B cell (primary cell): ENCODE measurements at regions not wholly inside any gene's neighbourhood (a gene's known extent, or its start where the extent isn't known, plus 50 kb on each side); places are given as distances from the start of the nearest gene placed in this dataset.
A peak's percentile ranks its signal among the peaks of the same experiment; 100 is the strongest.

Experiments used
- ATAC-seq: fragments of 200-7000 bp; cut with Tn5 transposase; one replicate; pipeline ENCODE4 v1.10.0; 2021; ENCODE audit warnings: low read depth, mild to moderate bottlenecking, moderate number of reproducible peaks, moderate library complexity
- CTCF ChIA-PET: fragments of 350-600 bp; sonication (Branson Sonifier 250); formaldehyde crosslinking; loops from one replicate; lab custom pipeline; 2021; ENCODE audit warnings: antibody characterized with exemption, inconsistent platforms; lab: Charles Lee
- POLR2A ChIA-PET: fragments of 350-600 bp; sonication (Branson Sonifier 250); formaldehyde crosslinking; loops from one replicate; lab custom pipeline; 2021; ENCODE audit warnings: antibody characterized with exemption; lab: Charles Lee
- DNase-seq: peaks from one replicate; pipeline ENCODE4 v3.0.0; 2013
- H2AFZ ChIP-seq: 2 replicates; pipeline ENCODE4 v1.6.1; 2012; ENCODE audit warnings: mild to moderate bottlenecking, low read depth, low read length; ENCODE audit not compliant: insufficient read depth, poor library complexity, severe bottlenecking
- H3K27ac ChIP-seq, 2 donors: 1 replicate in 1 of 2; 2 replicates in 1 of 2; pipeline ENCODE4 v1.5.1; 2012 to 2013; ENCODE audit warnings: low read length in 2 of 2, mild to moderate bottlenecking in 2 of 2, moderate library complexity in 1 of 2
- H3K27me3 ChIP-seq, 4 experiments: fragments of 200-600 bp in 1 of 4; sonication (generic) in 1 of 4; replicated peaks in 1 of 4; 1 replicate in 2 of 4; 2 replicates in 2 of 4; pipeline versions ENCODE4 v1.6.1 to v1.7.0; 2013 to 2016; ENCODE audit warnings: low read length in 3 of 4, mild to moderate bottlenecking in 2 of 4, mixed read lengths in 1 of 4, moderate library complexity in 1 of 4; ENCODE audit not compliant: insufficient read depth in 4 of 4, control insufficient read depth in 3 of 4; ENCODE audit errors: control extremely low read depth in 1 of 4
- H3K36me3 ChIP-seq, 2 experiments: replicated peaks in 1 of 2; 1 replicate in 1 of 2; 2 replicates in 1 of 2; pipeline versions ENCODE4 v1.6.1 to v1.7.1; 2013; ENCODE audit warnings: low read length in 1 of 2; ENCODE audit not compliant: insufficient read depth in 2 of 2, control insufficient read depth in 1 of 2; ENCODE audit errors: control extremely low read depth in 1 of 2, extremely low read depth in 1 of 2
- H3K4me1 ChIP-seq, 2 donors: fragments of 200-600 bp in 1 of 2; sonication (generic) in 1 of 2; 1 replicate in 1 of 2; 2 replicates in 1 of 2; pipeline versions ENCODE4 v1.5.1 to v1.6.1; 2013 to 2017; ENCODE audit warnings: low read length in 2 of 2; ENCODE audit not compliant: control insufficient read depth in 2 of 2, insufficient read depth in 2 of 2
- H3K4me2 ChIP-seq: replicated peaks from 2 replicates; pipeline ENCODE3; 2012; ENCODE audit warnings: mild to moderate bottlenecking, low read depth, low read length; ENCODE audit not compliant: poor library complexity, severe bottlenecking
- H3K4me3 ChIP-seq, 5 experiments: fragments of 200-600 bp in 1 of 5; sonication (generic) in 1 of 5; 1 replicate in 3 of 5; 2 replicates in 2 of 5; pipeline versions ENCODE4 v1.5.1 to v1.7.0; 2011 to 2016; ENCODE audit warnings: low read length in 4 of 5, mild to moderate bottlenecking in 4 of 5, low read depth in 2 of 5, control low read depth in 1 of 5, moderate library complexity in 1 of 5; ENCODE audit not compliant: insufficient read depth in 1 of 5; ENCODE audit errors: control extremely low read depth in 1 of 5, extremely low read depth in 1 of 5
- H3K79me2 ChIP-seq: fragments of 200-600 bp; sonication (generic); one replicate; pipeline ENCODE4 v1.6.0; 2016; ENCODE audit warnings: low read length; ENCODE audit not compliant: control insufficient read depth, insufficient read depth
- H3K9ac ChIP-seq: fragments of 200-600 bp; sonication (generic); 2 replicates; pipeline ENCODE4 v1.6.1; 2017; ENCODE audit warnings: mild to moderate bottlenecking, low read length, moderate library complexity
- H3K9me3 ChIP-seq, 3 donors: one replicate each; pipeline versions ENCODE4 v1.6.1 to v1.7.1; 2013; ENCODE audit warnings: low read length in 2 of 3; ENCODE audit not compliant: control insufficient read depth in 2 of 3, insufficient read depth in 1 of 3; ENCODE audit errors: control extremely low read depth in 1 of 3
- H4K20me1 ChIP-seq: 2 replicates; pipeline ENCODE4 v1.6.0; 2012; ENCODE audit warnings: mild to moderate bottlenecking, low read length; ENCODE audit not compliant: insufficient read depth, control insufficient read depth, poor library complexity, severe bottlenecking
- H3K27ac Mint-ChIP-seq: one replicate; pipeline ENCODE4 v1.8.0; 2021; ENCODE audit warnings: mixed read lengths
- H3K27me3 Mint-ChIP-seq: one replicate; pipeline ENCODE4 v1.8.0; 2021; ENCODE audit warnings: mixed read lengths
- H3K4me1 Mint-ChIP-seq: one replicate; pipeline ENCODE4 v1.8.0; 2021; ENCODE audit warnings: mixed read lengths
- H3K4me3 Mint-ChIP-seq: one replicate; pipeline ENCODE4 v1.8.0; 2021; ENCODE audit warnings: mixed read lengths
- H3K9me3 Mint-ChIP-seq: one replicate; pipeline ENCODE4 v1.8.0; 2022; ENCODE audit warnings: mixed read lengths; ENCODE audit not compliant: insufficient read depth
- CTCF ChIP-seq: fragments of 200-600 bp; IDR thresholded peaks from one replicate; pipeline ENCODE4 v1.8.0; 2022; ENCODE audit warnings: antibody characterized with exemption, mild to moderate bottlenecking
- EZH2 ChIP-seq: IDR thresholded peaks from 2 replicates; pipeline ENCODE4 v1.6.1; 2012; ENCODE audit warnings: borderline replicate concordance, low read depth, mild to moderate bottlenecking, moderate library complexity, low read length; ENCODE audit not compliant: insufficient read depth, poor library complexity, severe bottlenecking
- WGBS: methylation state at CpG from one replicate; pipeline ENCODE4 v1.1.5; 2013; ENCODE audit warnings: missing lambda C conversion rate; ENCODE audit not compliant: insufficient coverage; 5-methylcytosine and 5-hydroxymethylcytosine counted together
- intact Hi-C: fragments of 100-400 bp; cut with micrococcal nuclease; formaldehyde crosslinking; loops from one replicate; pipeline ENCODE4 v1.10.0; 2022

GRCh38 chr5:88938488-88938887 lies 55.5 kb upstream of the MEF2C start:
- ATAC-seq, result no peak
- Histone ChIP-seq H3K4me3 (no peak overlapping the region), H3K4me2 (no peak overlapping the region), H3K27me3 (no peaks in the 10 kb centered on the region), H3K79me2 (no peaks in the 10 kb centered on the region), H3K27ac (no peak overlapping the region), H2AFZ (no peak overlapping the region), H3K4me1 (peaks cover 0 to 8% of the 10 kb centered on the region in 2 donors), H3K36me3 (no peaks in the 10 kb centered on the region), H3K9ac (no peak overlapping the region), H3K9me3 (no peaks in the 10 kb centered on the region), H4K20me1 (no peaks in the 10 kb centered on the region)
- Mint-ChIP-seq H3K4me3 (no peak overlapping the region), H3K4me1 (peaks cover 22% of the 10 kb centered on the region), H3K27me3 (no peaks in the 10 kb centered on the region), H3K9me3 (no peaks in the 10 kb centered on the region), H3K27ac (peak overlapping the region; percentile 59)
- WGBS, result 87% methylated on average over 2 of the region's 3 CpGs
- ChIA-PET POLR2A (no interaction called here), CTCF (no interaction called here)
- intact Hi-C loops, result no loop called here
- TF ChIP-seq CTCF, result no peak
- no peak for TF ChIP-seq EZH2
- DNase-seq, result no peak

GRCh38 chr5:88937406-88937805 lies 54.4 kb upstream of the MEF2C start:
- 93% methylated on average over 3 of the region's 5 CpGs for WGBS
- Histone ChIP-seq H3K9ac (no peak overlapping the region), H3K36me3 (no peaks in the 10 kb centered on the region), H4K20me1 (no peaks in the 10 kb centered on the region), H3K4me1 (peaks cover 0 to 8% of the 10 kb centered on the region in 2 donors), H3K27ac (no peak overlapping the region), H3K4me2 (no peak overlapping the region), H2AFZ (no peak overlapping the region), H3K27me3 (no peaks in the 10 kb centered on the region), H3K9me3 (no peaks in the 10 kb centered on the region), H3K79me2 (no peaks in the 10 kb centered on the region), H3K4me3 (no peak overlapping the region)
- Mint-ChIP-seq H3K27ac (no peak overlapping the region), H3K9me3 (no peaks in the 10 kb centered on the region), H3K4me1 (peaks cover 22% of the 10 kb centered on the region), H3K4me3 (no peak overlapping the region), H3K27me3 (no peaks in the 10 kb centered on the region)
- TF ChIP-seq CTCF, result no peak
- TF ChIP-seq EZH2, result no peak
- DNase-seq, result no peak
- intact Hi-C loops, result no loop called here
- CTCF ChIA-PET, result no interaction called here
- ATAC-seq, result no peak
- POLR2A ChIA-PET, result no interaction called here
